ENCODE measurements at regions not wholly inside any gene's neighbourhood (a gene's known extent, or its start where the extent isn't known, plus 50 kb on each side); places are given as distances from the start of the nearest gene placed in this dataset.

- Histone ChIP-seq H3K27me3 (ENCODE audit: control insufficient read depth in 1 of 2, insufficient read depth in 2 of 2, low read length in 2 of 2) (no peaks in the 10 kb centered on the region; a peak in 1 of 5 replicates), H3K4me3 (replicated peaks in 1 of 3; ENCODE audit: insufficient read depth in 1 of 3, low read depth in 2 of 3, low read length in 3 of 3) (no peak overlapping the region), H3K9ac (ENCODE audit: insufficient read depth, low read depth, low read length) (no peak overlapping the region), H2AFZ (ENCODE audit: low read length) (no peak overlapping the region), H3K79me2 (ENCODE audit: insufficient read depth, low read length) (no peaks in the 10 kb centered on the region), H3K36me3 (replicated peaks in 1 of 2; ENCODE audit: control insufficient read depth in 1 of 2, insufficient read depth in 2 of 2, low read length in 2 of 2) (no peaks in the 10 kb centered on the region), H4K20me1 (ENCODE audit: insufficient read depth, low read length) (no peaks in the 10 kb centered on the region), H3K4me2 (ENCODE audit: low read depth, low read length) (no peak overlapping the region), H3K27ac (ENCODE audit: extremely low read length, insufficient read depth, low read length) (no peak overlapping the region), H3K4me1 (ENCODE audit: insufficient read depth, low read length) (no peaks in the 10 kb centered on the region), H3K9me3 (ENCODE audit: low read length) (no peaks in the 10 kb centered on the region)
- no TSS peak for BruUV-seq (replicated peaks)
- ChIA-PET POLR2A (no interaction called here), CTCF (ENCODE audit: low intra/inter-chr PET ratio, low total read pairs) (no interaction called here)
- WGBS (ENCODE audit: low lambda C conversion rate), result 0% methylated on average over 4 of the region's 4 CpGs
- no peak for TF ChIP-seq ZNF556 (CRISPR knock-in tag; IDR thresholded peaks at IDR 0.05; ENCODE audit: borderline replicate concordance)
- TF ChIP-seq NBN (conservative IDR thresholded peaks at IDR 0.05), result no peak
- no peak for TF ChIP-seq CEBPZ (IDR thresholded peaks at IDR 0.05; ENCODE audit: low read length)
- TF ChIP-seq MIXL1 (CRISPR knock-in tag; IDR thresholded peaks at IDR 0.05), result no peak
- no peak for TF ChIP-seq SETDB1 (CRISPR knock-in tag; IDR thresholded peaks at IDR 0.05; ENCODE audit: borderline replicate concordance)
- no peak for TF ChIP-seq MTF1 (CRISPR knock-in tag; IDR thresholded peaks at IDR 0.05)
- no peak for ATAC-seq
- no peak for FAIRE-seq
- no peak for DNase-seq (ENCODE audit: low spot score)
- intact Hi-C loops (cut with micrococcal nuclease; ENCODE audit: unreplicated experiment), result no loop called here
- in situ Hi-C loops (cut with HindIII; ENCODE audit: extremely low pct_ligation_motif_present, low pct_unique_long_range_greater_than_20kb), result no loop called here
Measured at GRCh38 chr11:135069890-135070289, 657.8 kb upstream of the B3GAT1 start.

GRCh38 chr11:135069063-135069462, 657.0 kb upstream of the B3GAT1 start:
- FAIRE-seq, result no peak
- intact Hi-C loops (cut with micrococcal nuclease; ENCODE audit: unreplicated experiment), result no loop called here
- CTCF ChIA-PET (ENCODE audit: low intra/inter-chr PET ratio, low total read pairs), result no interaction called here

More at GRCh38 chr11:135069063-135069462, 657.0 kb upstream of the B3GAT1 start:
- Histone ChIP-seq H4K20me1 (ENCODE audit: insufficient read depth, low read length) (no peaks in the 10 kb centered on the region), H2AFZ (ENCODE audit: low read length) (no peak overlapping the region), H3K4me2 (ENCODE audit: low read depth, low read length) (no peak overlapping the region), H3K4me3 (replicated peaks in 1 of 3; ENCODE audit: insufficient read depth in 1 of 3, low read depth in 2 of 3, low read length in 3 of 3) (no peak overlapping the region), H3K36me3 (replicated peaks in 1 of 2; ENCODE audit: control insufficient read depth in 1 of 2, insufficient read depth in 2 of 2, low read length in 2 of 2) (no peaks in the 10 kb centered on the region), H3K4me1 (ENCODE audit: insufficient read depth, low read length) (no peaks in the 10 kb centered on the region), H3K9ac (ENCODE audit: insufficient read depth, low read depth, low read length) (no peak overlapping the region), H3K79me2 (ENCODE audit: insufficient read depth, low read length) (no peaks in the 10 kb centered on the region), H3K27me3 (ENCODE audit: control insufficient read depth in 1 of 2, insufficient read depth in 2 of 2, low read length in 2 of 2) (no peaks in the 10 kb centered on the region; a peak in 1 of 5 replicates), H3K9me3 (ENCODE audit: low read length) (no peaks in the 10 kb centered on the region), H3K27ac (ENCODE audit: extremely low read length, insufficient read depth, low read length) (no peak overlapping the region)
- POLR2A ChIA-PET, result no interaction called here
- 63% methylated on average over 11 of the region's 11 CpGs for WGBS (ENCODE audit: low lambda C conversion rate)
- TF ChIP-seq HNF4A (CRISPR knock-in tag; IDR thresholded peaks at IDR 0.05) (no peak), ZNF713 (CRISPR knock-in tag; IDR thresholded peaks at IDR 0.05) (no peak), SP5 (CRISPR knock-in tag; IDR thresholded peaks at IDR 0.05; ENCODE audit: borderline replicate concordance, low read depth) (no peak), MAZ (IDR thresholded peaks at IDR 0.05; ENCODE audit: borderline replicate concordance, low read depth, low read length) (no peak), MAZ (CRISPR knock-in tag; IDR thresholded peaks at IDR 0.05; ENCODE audit: low read depth) (no peak), PLRG1 (conservative IDR thresholded peaks at IDR 0.05) (no peak), ATAD3A (CRISPR knock-in tag; IDR thresholded peaks at IDR 0.05) (no peak), IRF9 (CRISPR knock-in tag; IDR thresholded peaks at IDR 0.05; ENCODE audit: borderline replicate concordance) (no peak), DBP (CRISPR knock-in tag; IDR thresholded peaks at IDR 0.05; ENCODE audit: not compliant biosample characterization) (no peak)
- in situ Hi-C loops (cut with HindIII; ENCODE audit: extremely low pct_ligation_motif_present, low pct_unique_long_range_greater_than_20kb), result no loop called here
- no TSS peak for BruUV-seq (replicated peaks)
- ATAC-seq, result no peak
- DNase-seq (ENCODE audit: low spot score), result no peak
